ENCODE measurements at regions not wholly inside any gene's neighbourhood (a gene's known extent, or its start where the extent isn't known, plus 50 kb on each side); places are given as distances from the start of the nearest gene placed in this dataset.

DNA sequence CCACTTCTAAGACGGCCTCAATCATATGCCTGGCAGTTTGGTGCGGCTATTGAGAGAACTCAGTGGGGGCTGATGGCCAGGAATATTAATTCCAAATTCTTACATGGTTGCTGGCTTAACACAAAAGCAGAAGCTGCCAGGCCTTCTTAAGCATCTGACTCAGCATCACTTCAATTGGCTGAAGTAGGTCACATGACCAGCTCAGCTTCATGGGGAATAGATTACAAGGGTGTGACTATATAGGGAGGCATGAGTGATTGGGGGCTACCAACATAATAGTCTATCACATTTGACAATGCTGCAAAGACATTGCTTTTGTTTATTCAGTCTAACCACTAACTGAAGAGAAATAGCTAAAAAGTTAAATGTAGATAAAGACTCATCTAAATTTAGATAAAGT, 101.6 kb upstream of the ANKRD28 start:
- Histone ChIP-seq H3K36me3 (replicated peaks in 1 of 2; ENCODE audit: control insufficient read depth in 1 of 2, insufficient read depth in 2 of 2, low read length in 2 of 2) (no peaks in the 10 kb centered on the region), H4K20me1 (ENCODE audit: insufficient read depth, low read length) (no peaks in the 10 kb centered on the region), H3K27me3 (ENCODE audit: control insufficient read depth in 2 of 2, insufficient read depth in 2 of 2, low read length in 2 of 2) (no peaks in the 10 kb centered on the region), H3K4me2 (replicated peaks; ENCODE audit: extremely low read depth, low read length, poor library complexity, severe bottlenecking) (no peak overlapping the region), H3K79me2 (ENCODE audit: insufficient read depth, low read length) (no peaks in the 10 kb centered on the region), H3K4me3 (replicated peaks in 1 of 3; ENCODE audit: low read depth in 2 of 3, low read length in 3 of 3) (no peak overlapping the region), H3K27ac (ENCODE audit: low read depth in 1 of 2, low read length in 2 of 2) (no peak overlapping the region), H3K4me1 (ENCODE audit: control insufficient read depth in 1 of 2, insufficient read depth in 2 of 2, low read length in 2 of 2) (no peaks in the 10 kb centered on the region), H3K9me3 (replicated peaks in 1 of 2; ENCODE audit: control insufficient read depth in 1 of 2, insufficient read depth in 1 of 2, low read length in 2 of 2) (peaks cover 0 to 3% of the 10 kb centered on the region in 2 donors), H2AFZ (ENCODE audit: insufficient read depth, low read depth, low read length, poor library complexity, severe bottlenecking) (no peak overlapping the region), H3K9ac (ENCODE audit: insufficient read depth, low read length, poor library complexity, severe bottlenecking) (no peak overlapping the region)
- Mint-ChIP-seq H3K4me1 (peaks cover 2% of the 10 kb centered on the region), H3K27ac (peak overlapping the region in 1 of 7 donors; percentile 20), H3K9me3 (peaks cover 0 to 9% (median 5%) of the 10 kb centered on the region in 7 donors), H3K27me3 (ENCODE audit: low read depth in 3 of 3) (peaks cover 0 to 2% (median 0%) of the 10 kb centered on the region in 3 donors), H3K4me3 (no peak overlapping the region), H3K36me3 (no peaks in the 10 kb centered on the region)
- WGBS (ENCODE audit: insufficient coverage): 80% methylated on average over 1 of the region's 2 CpGs
- peak in 1 of 3 donors; percentile 21 for DNase-seq
- TF ChIP-seq, protein P1, sequence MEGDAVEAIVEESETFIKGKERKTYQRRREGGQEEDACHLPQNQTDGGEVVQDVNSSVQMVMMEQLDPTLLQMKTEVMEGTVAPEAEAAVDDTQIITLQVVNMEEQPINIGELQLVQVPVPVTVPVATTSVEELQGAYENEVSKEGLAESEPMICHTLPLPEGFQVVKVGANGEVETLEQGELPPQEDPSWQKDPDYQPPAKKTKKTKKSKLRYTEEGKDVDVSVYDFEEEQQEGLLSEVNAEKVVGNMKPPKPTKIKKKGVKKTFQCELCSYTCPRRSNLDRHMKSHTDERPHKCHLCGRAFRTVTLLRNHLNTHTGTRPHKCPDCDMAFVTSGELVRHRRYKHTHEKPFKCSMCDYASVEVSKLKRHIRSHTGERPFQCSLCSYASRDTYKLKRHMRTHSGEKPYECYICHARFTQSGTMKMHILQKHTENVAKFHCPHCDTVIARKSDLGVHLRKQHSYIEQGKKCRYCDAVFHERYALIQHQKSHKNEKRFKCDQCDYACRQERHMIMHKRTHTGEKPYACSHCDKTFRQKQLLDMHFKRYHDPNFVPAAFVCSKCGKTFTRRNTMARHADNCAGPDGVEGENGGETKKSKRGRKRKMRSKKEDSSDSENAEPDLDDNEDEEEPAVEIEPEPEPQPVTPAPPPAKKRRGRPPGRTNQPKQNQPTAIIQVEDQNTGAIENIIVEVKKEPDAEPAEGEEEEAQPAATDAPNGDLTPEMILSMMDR (IDR thresholded peaks at IDR 0.05): no peak
- intact Hi-C loops (cut with micrococcal nuclease): no loop called here

DNA sequence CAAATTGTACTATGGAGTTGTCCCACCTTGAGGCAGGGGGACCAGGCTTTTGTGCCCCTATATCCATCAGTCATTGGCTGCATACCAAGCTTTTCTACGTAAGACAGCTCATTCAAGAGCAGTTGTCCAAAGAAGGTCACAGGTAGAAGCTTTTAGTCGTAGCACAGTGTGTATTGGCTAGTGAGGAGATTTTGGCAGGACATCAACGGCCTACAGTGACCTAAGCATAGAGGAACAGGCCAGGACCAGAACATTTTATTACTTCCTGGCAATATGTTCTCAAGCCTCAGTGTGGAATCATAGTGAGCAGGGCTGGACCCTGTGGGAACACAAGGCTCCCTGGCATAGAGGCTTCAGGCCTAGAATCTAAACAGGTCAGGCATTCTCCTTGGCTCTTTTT, 105.4 kb upstream of the ANKRD28 start:
- no peak overlapping the region for H2AFZ ChIP-seq (ENCODE audit: insufficient read depth, low read depth, low read length, poor library complexity, severe bottlenecking)
- H3K27ac Mint-ChIP-seq: no peak overlapping the region

More for the DNA sequence above, 105.4 kb upstream of the ANKRD28 start:
- peaks cover 2% of the 10 kb centered on the region for H3K4me1 Mint-ChIP-seq
- Histone ChIP-seq H3K9ac (ENCODE audit: insufficient read depth, low read length, poor library complexity, severe bottlenecking) (no peak overlapping the region), H3K4me1 (ENCODE audit: control insufficient read depth in 1 of 2, insufficient read depth in 2 of 2, low read length in 2 of 2) (no peaks in the 10 kb centered on the region), H3K27me3 (ENCODE audit: control insufficient read depth in 2 of 2, insufficient read depth in 2 of 2, low read length in 2 of 2) (no peaks in the 10 kb centered on the region), H3K36me3 (replicated peaks in 1 of 2; ENCODE audit: control insufficient read depth in 1 of 2, insufficient read depth in 2 of 2, low read length in 2 of 2) (no peaks in the 10 kb centered on the region), H3K4me3 (replicated peaks in 1 of 3; ENCODE audit: low read depth in 2 of 3, low read length in 3 of 3) (no peak overlapping the region), H3K4me2 (replicated peaks; ENCODE audit: extremely low read depth, low read length, poor library complexity, severe bottlenecking) (no peak overlapping the region), H4K20me1 (ENCODE audit: insufficient read depth, low read length) (no peaks in the 10 kb centered on the region), H3K27ac (ENCODE audit: low read depth in 1 of 2, low read length in 2 of 2) (no peak overlapping the region), H3K9me3 (replicated peaks in 1 of 2; ENCODE audit: control insufficient read depth in 1 of 2, insufficient read depth in 1 of 2, low read length in 2 of 2) (no peaks in the 10 kb centered on the region), H3K79me2 (ENCODE audit: insufficient read depth, low read length) (no peaks in the 10 kb centered on the region)
- H3K9me3 Mint-ChIP-seq: peaks cover 0 to 4% (median 0%) of the 10 kb centered on the region in 7 donors
- H3K4me3 Mint-ChIP-seq: no peak overlapping the region
- 100% methylated on average over 1 of the region's 3 CpGs for WGBS (ENCODE audit: insufficient coverage)
- DNase-seq: no peak
- TF ChIP-seq, protein P1 (IDR thresholded peaks at IDR 0.05): no peak
- H3K27me3 Mint-ChIP-seq (ENCODE audit: low read depth in 3 of 3): no peaks in the 10 kb centered on the region
- no peaks in the 10 kb centered on the region for H3K36me3 Mint-ChIP-seq
- intact Hi-C loops (cut with micrococcal nuclease): no loop called here

All from CD14-positive monocyte (primary cell).